ENCODE measurements at regions not wholly inside any gene's neighbourhood (a gene's known extent, or its start where the extent isn't known, plus 50 kb on each side); places are given as distances from the start of the nearest gene placed in this dataset.

- TF ChIP-seq CTCF (IDR thresholded peaks at IDR 0.05) (no peak), POLR2A (IDR thresholded peaks at IDR 0.05) (no peak), POLR2AphosphoS5 (IDR thresholded peaks at IDR 0.05) (no peak), EP300 (IDR thresholded peaks at IDR 0.05) (no peak)
Observed at GRCh38 chr3:182233405-182233804, 521.7 kb downstream of the SOX2 start.

Data from suprapubic skin (tissue), 4 donors.